Glutamatergic neuron (in vitro differentiated cells): ENCODE measurements at regions not wholly inside any gene's neighbourhood (a gene's known extent, or its start where the extent isn't known, plus 50 kb on each side); places are given as distances from the start of the nearest gene placed in this dataset.

ENCODE experiments used
- DNase-seq: peaks from one replicate; pipeline ENCODE4 v3.0.0; 2022
- H3K27ac Mint-ChIP-seq: one replicate; pipeline ENCODE4 v1.8.0; 2020; ENCODE audit warnings: mild to moderate bottlenecking, mixed read lengths, inconsistent platforms; ENCODE audit not compliant: unreplicated experiment
- H3K27me3 Mint-ChIP-seq: one replicate; pipeline ENCODE4 v1.8.0; 2020; ENCODE audit warnings: mild to moderate bottlenecking, moderate library complexity, mixed read lengths, inconsistent platforms; ENCODE audit not compliant: unreplicated experiment
- H3K36me3 Mint-ChIP-seq: one replicate; pipeline ENCODE4 v1.8.0; 2020; ENCODE audit warnings: mild to moderate bottlenecking, mixed read lengths, inconsistent platforms; ENCODE audit not compliant: unreplicated experiment
- H3K4me1 Mint-ChIP-seq: one replicate; pipeline ENCODE4 v1.8.0; 2020; ENCODE audit warnings: mild to moderate bottlenecking, low read depth, mixed read lengths, inconsistent platforms; ENCODE audit not compliant: unreplicated experiment
- H3K4me3 Mint-ChIP-seq: one replicate; pipeline ENCODE4 v1.8.0; 2020; ENCODE audit warnings: mild to moderate bottlenecking, mixed read lengths, inconsistent platforms; ENCODE audit not compliant: unreplicated experiment
- H3K9me3 Mint-ChIP-seq: one replicate; pipeline ENCODE4 v1.8.0; 2020; ENCODE audit warnings: mild to moderate bottlenecking, moderate library complexity, mixed read lengths, inconsistent platforms; ENCODE audit not compliant: unreplicated experiment
- TF ChIP-seq, protein P1 (sequence below): fragments of 200-600 bp; sonication (generic); IDR thresholded peaks from one replicate; pipeline ENCODE4 v1.5.0; 2021; ENCODE audit not compliant: partially characterized antibody, unreplicated experiment

DNA sequence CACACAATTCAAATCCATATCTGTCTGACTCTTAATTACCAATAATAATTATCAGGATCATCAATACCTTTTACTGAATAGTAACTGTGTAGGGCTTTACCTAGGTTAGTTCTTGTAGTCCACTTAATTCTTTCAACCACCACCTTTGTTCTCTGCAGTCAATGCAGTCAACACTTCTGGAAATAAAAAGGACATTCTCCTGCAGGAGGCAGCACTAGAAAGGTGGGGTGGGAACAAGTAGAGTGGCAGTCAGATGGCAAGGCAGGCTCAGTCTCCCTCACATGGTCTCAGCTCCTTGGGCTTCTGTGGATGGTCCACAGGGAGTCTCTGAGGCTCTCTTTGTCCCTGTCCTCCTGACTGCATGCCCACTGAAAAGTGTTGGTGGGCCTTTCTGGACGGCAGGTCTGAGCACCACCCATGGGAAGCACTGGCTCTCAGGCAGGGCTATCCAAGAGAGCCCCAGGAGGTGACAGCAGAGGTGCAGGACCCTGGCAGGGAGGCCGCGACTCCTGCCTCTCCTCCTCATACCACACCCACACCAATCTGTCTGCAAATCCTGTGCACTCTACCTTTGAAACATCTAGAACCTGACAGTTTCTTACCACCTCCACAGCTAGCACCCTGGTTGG, 237.3 kb downstream of the FOXD2 start:
- peaks cover 14% of the 10 kb centered on the region for H3K27me3 Mint-ChIP-seq
- no peak for DNase-seq

DNA sequence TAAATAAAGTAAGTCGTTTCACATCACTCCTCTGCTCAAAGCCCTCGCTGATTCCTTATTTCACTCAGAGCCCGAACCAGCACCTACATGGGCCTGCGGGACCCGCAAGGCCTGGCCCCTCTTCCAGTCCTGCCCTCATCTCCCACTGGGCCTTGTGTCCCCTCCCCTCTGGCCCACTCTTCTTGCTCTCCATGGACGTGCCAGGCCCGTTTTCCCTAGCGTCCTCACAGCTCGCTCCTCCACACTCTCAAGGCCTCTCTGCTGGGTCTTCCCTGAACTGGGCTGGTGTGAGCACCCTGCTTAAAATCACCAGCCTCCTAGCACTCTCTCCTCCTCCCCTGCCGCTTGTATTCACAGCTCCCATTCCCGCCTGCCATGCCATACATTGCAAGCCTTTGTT, 237.9 kb downstream of the FOXD2 start:
- peak overlapping the region; percentile 11 for H3K27ac Mint-ChIP-seq
- no peak for DNase-seq

More for the DNA sequence above, 237.3 kb downstream of the FOXD2 start:
- Mint-ChIP-seq H3K9me3 (no peaks in the 10 kb centered on the region), H3K4me1 (peaks cover 11% of the 10 kb centered on the region), H3K36me3 (peaks cover 17% of the 10 kb centered on the region), H3K27ac (peak overlapping the region; percentile 11), H3K4me3 (no peak overlapping the region)
- TF ChIP-seq, protein P1, sequence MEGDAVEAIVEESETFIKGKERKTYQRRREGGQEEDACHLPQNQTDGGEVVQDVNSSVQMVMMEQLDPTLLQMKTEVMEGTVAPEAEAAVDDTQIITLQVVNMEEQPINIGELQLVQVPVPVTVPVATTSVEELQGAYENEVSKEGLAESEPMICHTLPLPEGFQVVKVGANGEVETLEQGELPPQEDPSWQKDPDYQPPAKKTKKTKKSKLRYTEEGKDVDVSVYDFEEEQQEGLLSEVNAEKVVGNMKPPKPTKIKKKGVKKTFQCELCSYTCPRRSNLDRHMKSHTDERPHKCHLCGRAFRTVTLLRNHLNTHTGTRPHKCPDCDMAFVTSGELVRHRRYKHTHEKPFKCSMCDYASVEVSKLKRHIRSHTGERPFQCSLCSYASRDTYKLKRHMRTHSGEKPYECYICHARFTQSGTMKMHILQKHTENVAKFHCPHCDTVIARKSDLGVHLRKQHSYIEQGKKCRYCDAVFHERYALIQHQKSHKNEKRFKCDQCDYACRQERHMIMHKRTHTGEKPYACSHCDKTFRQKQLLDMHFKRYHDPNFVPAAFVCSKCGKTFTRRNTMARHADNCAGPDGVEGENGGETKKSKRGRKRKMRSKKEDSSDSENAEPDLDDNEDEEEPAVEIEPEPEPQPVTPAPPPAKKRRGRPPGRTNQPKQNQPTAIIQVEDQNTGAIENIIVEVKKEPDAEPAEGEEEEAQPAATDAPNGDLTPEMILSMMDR = no peak

DNA sequence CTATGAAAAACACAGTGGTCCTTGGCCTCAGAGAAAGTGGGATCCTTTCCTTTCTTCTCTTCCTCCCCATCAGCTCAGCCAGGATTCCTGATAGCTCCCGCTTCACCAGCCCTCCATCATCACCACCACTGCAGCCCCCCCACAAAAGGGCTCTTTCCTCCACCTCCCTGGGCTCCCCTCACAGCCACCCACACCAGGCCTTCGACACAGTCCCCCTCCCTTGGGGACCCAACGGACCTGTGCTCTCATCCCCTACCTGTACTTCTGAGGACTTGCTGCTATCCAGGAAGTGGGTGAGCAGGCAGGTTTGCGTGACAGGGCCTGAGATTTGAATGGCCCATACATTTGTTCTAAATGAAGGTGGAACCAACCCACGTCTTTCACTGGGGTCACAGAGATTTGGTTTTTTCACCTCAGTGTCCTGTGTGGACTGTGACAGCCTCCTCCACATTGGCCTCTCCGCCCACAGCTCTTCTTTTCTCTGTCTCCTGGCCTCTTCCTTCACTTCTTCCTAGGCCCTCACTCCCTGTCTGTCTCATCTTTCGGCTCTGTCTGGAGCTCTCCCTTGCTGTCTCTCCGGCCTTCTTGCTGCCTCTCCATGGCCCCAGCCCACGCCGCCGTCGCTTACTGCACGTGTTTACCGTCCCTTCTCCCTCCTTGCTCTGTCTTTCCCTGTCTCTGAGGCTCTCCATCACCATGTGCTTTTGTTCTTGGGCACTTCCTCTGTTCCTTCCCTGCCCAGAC, 238.6 kb downstream of the FOXD2 start:
- H3K27ac Mint-ChIP-seq = peak overlapping the region; percentile 78
- H3K9me3 Mint-ChIP-seq = no peaks in the 10 kb centered on the region
- peaks cover 17% of the 10 kb centered on the region for H3K36me3 Mint-ChIP-seq
- H3K4me3 Mint-ChIP-seq = peak overlapping the region; percentile 39
- TF ChIP-seq, protein P1 = no peak
- H3K4me1 Mint-ChIP-seq = peaks cover 11% of the 10 kb centered on the region
- no peak for DNase-seq
- H3K27me3 Mint-ChIP-seq = peaks cover 13% of the 10 kb centered on the region

More for the DNA sequence above, 237.9 kb downstream of the FOXD2 start:
- H3K9me3 Mint-ChIP-seq = no peaks in the 10 kb centered on the region
- H3K36me3 Mint-ChIP-seq = peaks cover 17% of the 10 kb centered on the region
- TF ChIP-seq, protein P1 = no peak
- H3K27me3 Mint-ChIP-seq = peaks cover 14% of the 10 kb centered on the region
- no peak overlapping the region for H3K4me3 Mint-ChIP-seq
- peaks cover 11% of the 10 kb centered on the region for H3K4me1 Mint-ChIP-seq

DNA sequence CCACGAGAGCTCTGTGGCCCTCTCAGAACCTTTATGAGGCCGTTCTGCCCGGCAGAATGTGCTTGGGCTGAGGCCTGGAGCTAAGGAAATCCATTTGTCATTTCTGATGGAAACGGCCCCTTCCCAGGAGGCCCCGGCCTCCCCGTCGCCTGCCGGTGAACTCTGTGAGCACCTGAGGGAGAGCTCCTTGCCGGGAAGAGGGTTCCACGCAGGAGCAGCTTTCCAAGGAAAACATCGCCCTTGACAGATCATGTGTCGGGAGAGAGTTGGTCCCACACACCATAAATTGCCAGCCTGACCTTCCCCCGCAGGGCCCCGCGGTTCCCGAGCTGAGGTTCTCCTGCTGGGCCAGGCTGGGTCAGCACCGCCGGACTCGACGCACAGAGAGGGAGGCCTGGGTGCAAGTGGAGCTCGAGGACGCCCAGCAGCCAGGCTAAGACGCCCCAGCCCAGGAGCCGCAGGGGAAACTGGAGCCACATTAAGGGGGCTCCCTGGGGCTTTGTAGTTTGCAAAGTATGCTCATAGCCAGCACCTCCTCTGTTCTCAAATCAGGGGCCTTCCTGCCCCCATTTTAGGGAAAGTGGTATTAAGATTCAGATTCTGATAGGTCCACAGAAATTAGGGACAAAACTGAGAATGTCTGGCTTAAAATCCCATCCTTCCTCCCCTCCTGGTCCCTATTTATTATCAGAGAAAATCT, 239.5 kb downstream of the FOXD2 start:
- H3K4me3 Mint-ChIP-seq = no peak overlapping the region
- peaks cover 15% of the 10 kb centered on the region for H3K36me3 Mint-ChIP-seq
- TF ChIP-seq, protein P1 = no peak
- H3K9me3 Mint-ChIP-seq = no peaks in the 10 kb centered on the region
- H3K27ac Mint-ChIP-seq = no peak overlapping the region
- H3K4me1 Mint-ChIP-seq = peaks cover 11% of the 10 kb centered on the region
- H3K27me3 Mint-ChIP-seq = peaks cover 15% of the 10 kb centered on the region
- DNase-seq = no peak
